ENCODE measurements at regions not wholly inside any gene's neighbourhood (a gene's known extent, or its start where the extent isn't known, plus 50 kb on each side); places are given as distances from the start of the nearest gene placed in this dataset.

DNA sequence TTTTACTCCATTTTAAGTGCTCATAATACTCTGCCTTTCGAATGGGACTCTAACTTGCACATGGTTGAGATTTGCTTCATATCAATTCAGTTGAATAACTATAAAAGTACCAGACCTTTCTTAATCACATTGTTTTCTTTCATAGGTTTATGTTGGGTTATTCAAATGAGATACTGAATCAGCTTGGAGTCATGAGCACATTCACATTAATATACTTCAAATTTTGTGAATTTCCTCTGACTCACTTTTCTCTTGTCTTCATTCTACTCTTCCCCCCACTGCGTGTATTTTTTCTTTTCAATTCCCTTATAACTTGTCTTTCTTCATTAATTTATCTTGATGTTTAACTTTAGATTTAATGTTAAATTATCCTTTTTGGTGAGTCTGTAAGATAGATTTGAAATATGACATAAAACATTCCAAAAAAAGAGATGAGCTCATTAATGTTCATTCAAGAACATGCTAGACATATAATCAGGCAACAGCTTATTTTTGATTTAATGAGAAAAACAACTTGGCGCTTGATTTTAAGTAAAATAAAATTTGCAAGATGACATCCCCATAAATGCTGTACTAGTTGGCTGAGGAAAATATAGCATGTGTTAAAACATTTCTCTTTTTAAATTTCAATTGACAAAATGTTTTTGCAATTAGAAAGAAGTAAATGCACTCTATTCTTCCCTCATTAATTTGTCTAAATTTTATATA, 736.0 kb downstream of the CD109 start:
- TF ChIP-seq, protein P1, sequence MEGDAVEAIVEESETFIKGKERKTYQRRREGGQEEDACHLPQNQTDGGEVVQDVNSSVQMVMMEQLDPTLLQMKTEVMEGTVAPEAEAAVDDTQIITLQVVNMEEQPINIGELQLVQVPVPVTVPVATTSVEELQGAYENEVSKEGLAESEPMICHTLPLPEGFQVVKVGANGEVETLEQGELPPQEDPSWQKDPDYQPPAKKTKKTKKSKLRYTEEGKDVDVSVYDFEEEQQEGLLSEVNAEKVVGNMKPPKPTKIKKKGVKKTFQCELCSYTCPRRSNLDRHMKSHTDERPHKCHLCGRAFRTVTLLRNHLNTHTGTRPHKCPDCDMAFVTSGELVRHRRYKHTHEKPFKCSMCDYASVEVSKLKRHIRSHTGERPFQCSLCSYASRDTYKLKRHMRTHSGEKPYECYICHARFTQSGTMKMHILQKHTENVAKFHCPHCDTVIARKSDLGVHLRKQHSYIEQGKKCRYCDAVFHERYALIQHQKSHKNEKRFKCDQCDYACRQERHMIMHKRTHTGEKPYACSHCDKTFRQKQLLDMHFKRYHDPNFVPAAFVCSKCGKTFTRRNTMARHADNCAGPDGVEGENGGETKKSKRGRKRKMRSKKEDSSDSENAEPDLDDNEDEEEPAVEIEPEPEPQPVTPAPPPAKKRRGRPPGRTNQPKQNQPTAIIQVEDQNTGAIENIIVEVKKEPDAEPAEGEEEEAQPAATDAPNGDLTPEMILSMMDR (IDR thresholded peaks at IDR 0.05) = no peak
- TF ChIP-seq POLR2A (IDR thresholded peaks at IDR 0.05) (no peak), POLR2AphosphoS5 (IDR thresholded peaks at IDR 0.05) (no peak)

Measured in breast epithelium (tissue), 3 donors.